HG03354 (cell line): ENCODE measurements at regions not wholly inside any gene's neighbourhood (a gene's known extent, or its start where the extent isn't known, plus 50 kb on each side); places are given as distances from the start of the nearest gene placed in this dataset.
"Not testable (repeated sequence)": the region's sequence is repeated elsewhere in the genome, so short reads cannot be mapped to it uniquely, and the experiment has no call there.

Experiments
- ATAC-seq: cut with Tn5 transposase; IDR thresholded peaks from one replicate; pipeline ENCODE4 v1.9.1; 2021; ENCODE audit warnings: mild to moderate bottlenecking; ENCODE audit not compliant: unreplicated experiment, poor library complexity, severe bottlenecking

- no peak for ATAC-seq
Measured at GRCh38 chr4:42205541-42205940, 53.1 kb upstream of the BEND4 start.

- ATAC-seq = no peak
Measured at GRCh38 chr4:42216664-42217063, 64.2 kb upstream of the BEND4 start.

- no peak for ATAC-seq
Measured at GRCh38 chr4:42225286-42225685, 72.8 kb upstream of the BEND4 start.

GRCh38 chr4:42234817-42235216, 82.4 kb upstream of the BEND4 start:
- ATAC-seq = no peak

GRCh38 chr4:42235304-42236021, 83.0 kb upstream of the BEND4 start:
- no peak for ATAC-seq

- ATAC-seq = no peak
Measured at GRCh38 chr4:42237010-42237409, 84.6 kb upstream of the BEND4 start.

- no peak for ATAC-seq
Measured at GRCh38 chr4:42237451-42237850, 85.0 kb upstream of the BEND4 start.

- no peak for ATAC-seq
Measured at GRCh38 chr4:42248972-42249371, 96.5 kb upstream of the BEND4 start.

GRCh38 chr4:42252315-42252714, 99.9 kb upstream of the BEND4 start:
- ATAC-seq = no peak

GRCh38 chr4:42257645-42258044, 105.2 kb upstream of the BEND4 start:
- not testable (repeated sequence) for ATAC-seq

- ATAC-seq = no peak
Measured at GRCh38 chr4:42262701-42263490, 110.4 kb upstream of the BEND4 start.

GRCh38 chr4:42265782-42266602, 113.5 kb upstream of the BEND4 start:
- ATAC-seq = no peak

- no peak for ATAC-seq
Measured at GRCh38 chr4:42267724-42268123, 115.3 kb upstream of the BEND4 start.

GRCh38 chr4:42268824-42269223, 116.4 kb upstream of the BEND4 start:
- no peak for ATAC-seq

- no peak for ATAC-seq
Measured at GRCh38 chr4:42271096-42271495, 118.6 kb upstream of the BEND4 start.

- ATAC-seq = no peak
Measured at GRCh38 chr4:42277291-42277690, 120.0 kb upstream of the SHISA3 start.

GRCh38 chr4:42278709-42279324, 118.5 kb upstream of the SHISA3 start:
- no peak for ATAC-seq

GRCh38 chr4:42280327-42281095, 116.8 kb upstream of the SHISA3 start:
- ATAC-seq = peak; percentile 45

GRCh38 chr4:42281324-42282020, 115.8 kb upstream of the SHISA3 start:
- peak; percentile 48 for ATAC-seq
